Heart right ventricle (tissue), 16 donors: ENCODE measurements at regions not wholly inside any gene's neighbourhood (a gene's known extent, or its start where the extent isn't known, plus 50 kb on each side); places are given as distances from the start of the nearest gene placed in this dataset.

Experiments
- ATAC-seq, 8 donors: fragments of 200-7000 bp; cut with Tn5 transposase; one replicate each; pipeline ENCODE4 v1.9.1; 2020; ENCODE audit warnings: mild to moderate bottlenecking in 8 of 8, moderate library complexity in 8 of 8, moderate number of reproducible peaks in 1 of 8
- DNase-seq, 2 donors: peaks; one replicate each; pipeline ENCODE4 v3.0.0-alpha.2; 2020
- H3K27ac ChIP-seq, 10 donors: fragments of 200-600 bp; sonication (generic) in 2 of 10; one replicate each; pipeline versions ENCODE4 v1.5.0 to v1.8.0; 2020 to 2022; ENCODE audit warnings: mild to moderate bottlenecking in 3 of 10
- H3K27me3 ChIP-seq, 7 donors: fragments of 200-600 bp; one replicate each; pipeline ENCODE4 v1.8.0; 2021 to 2022; ENCODE audit warnings: mild to moderate bottlenecking in 2 of 7
- H3K36me3 ChIP-seq, 9 donors: fragments of 200-600 bp; sonication (generic) in 1 of 9; one replicate each; pipeline versions ENCODE4 v1.5.0 to v1.8.0; 2020 to 2022; ENCODE audit warnings: mild to moderate bottlenecking in 2 of 9
- H3K4me1 ChIP-seq, 9 donors: fragments of 200-600 bp; sonication (generic) in 1 of 9; one replicate each; pipeline versions ENCODE4 v1.5.0 to v1.8.0; 2020 to 2022; ENCODE audit warnings: mild to moderate bottlenecking in 4 of 9
- H3K4me3 ChIP-seq, 10 donors: fragments of 200-600 bp; sonication (generic) in 2 of 10; one replicate each; pipeline versions ENCODE4 v1.5.0 to v1.8.0; 2020 to 2022; ENCODE audit warnings: mild to moderate bottlenecking in 7 of 10, moderate library complexity in 2 of 10
- H3K9me3 ChIP-seq, 11 donors: fragments of 200-600 bp in 10 of 11; sonication (generic) in 2 of 11; one replicate each; pipeline versions ENCODE4 v1.5.0 to v1.8.0; 2013 to 2022; ENCODE audit warnings: mild to moderate bottlenecking in 2 of 11, control low read depth in 1 of 11, moderate library complexity in 1 of 11
- CTCF ChIP-seq, 9 donors: fragments of 200-600 bp; sonication (generic) in 2 of 9; IDR thresholded peaks; one replicate each; pipeline versions ENCODE4 v1.5.0 to v1.8.0; 2021 to 2022; ENCODE audit warnings: antibody characterized with exemption in 9 of 9, mild to moderate bottlenecking in 5 of 9, moderate library complexity in 1 of 9
- WGBS, 2 donors: extraction: QIAGEN DNeasy Blood & Tissue Kit; methylation state at CpG; one replicate each; pipeline ENCODE4 v1.1.7; 2013; ENCODE audit warnings: inconsistent platforms in 1 of 2; 5-methylcytosine and 5-hydroxymethylcytosine counted together
- intact Hi-C, 10 donors: fragments of 100-400 bp; cut with DNase I; formaldehyde crosslinking; loops; one replicate each; pipeline versions ENCODE4 v1.11.1 to v1.14.2; 2022
- donor health status: Arrhythmogenic right ventricular cardiomyopathy.
- donor health status: ischemic (EF 13 %, LVEDD 7.1; RV severe dilation, severe dysfunction).
- donor health status: healthy with polysubstance abuse.
- donor health status: DM: no; HTN: yes; CAD: no.
- donor health status: DM: no; HTN: no; CAD: no.
- donor health status: ischemic (EF 25% LVEDD 6.9; RV normal size, moderate dysfunction).
- donor health status: ischemic (EF 25% LVEDD 5.7; RV mildly dilated, moderate dysfunction).
- donor health status: healthy.
- donor health status: DM: yes; HTN: yes; CAD: no.
- donor health status: Ischemic cardiomyopathy.
- donor health status: ischemic (EF 35%, LVEDD 5.7; RV mildly dilated, moderate dysfunction).
- donor health status: nonischemic (EF 11% LVEDD 7.7; RV severe dilation, severe dysfunction).
- donor health status: DM: yes; HTN: yes; CAD: no.
- donor health status: PGD.
- donor health status: ischemic (EF 29% LVEDD 5.4; RV normal size, mild dysfunction).
- donor health status: nonischemic (EF 23%, LVEDD 6.1; RV moderate dilation, normal function).

DNA sequence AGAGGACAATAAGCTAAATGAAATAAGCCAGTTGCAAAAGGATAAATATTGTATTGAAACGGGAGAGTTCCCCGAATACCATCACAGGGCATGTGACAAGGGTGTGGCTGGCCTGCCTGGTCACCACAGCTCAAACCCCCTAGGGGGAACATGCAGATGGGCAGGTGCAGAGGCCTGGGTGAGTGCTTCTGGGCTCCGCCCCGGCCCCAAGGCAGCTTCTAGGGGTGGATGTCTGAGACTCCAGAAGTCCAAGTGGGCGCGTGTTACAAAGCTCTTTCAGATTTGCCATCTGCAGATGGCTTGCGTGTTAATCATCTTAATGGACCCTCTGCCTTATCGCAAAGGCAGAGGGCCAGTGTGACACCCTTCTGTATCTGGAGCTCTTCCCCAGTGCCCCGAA lies 559.2 kb upstream of the IMPG1 start:
- no peaks in the 10 kb centered on the region for H3K27me3 ChIP-seq
- H3K4me1 ChIP-seq: no peaks in the 10 kb centered on the region
- no peak overlapping the region for H3K27ac ChIP-seq
- DNase-seq: no peak
- peaks cover 0 to 15% (median 0%) of the 10 kb centered on the region in 11 donors for H3K9me3 ChIP-seq
- TF ChIP-seq CTCF (IDR thresholded peaks at IDR 0.05): no peak
- no peaks in the 10 kb centered on the region for H3K36me3 ChIP-seq
- no peak for ATAC-seq
- intact Hi-C loops: no loop called here
- 91 to 92% methylated on average over 9 of the region's 9 CpGs for WGBS, 2 donors
- no peak overlapping the region for H3K4me3 ChIP-seq

DNA sequence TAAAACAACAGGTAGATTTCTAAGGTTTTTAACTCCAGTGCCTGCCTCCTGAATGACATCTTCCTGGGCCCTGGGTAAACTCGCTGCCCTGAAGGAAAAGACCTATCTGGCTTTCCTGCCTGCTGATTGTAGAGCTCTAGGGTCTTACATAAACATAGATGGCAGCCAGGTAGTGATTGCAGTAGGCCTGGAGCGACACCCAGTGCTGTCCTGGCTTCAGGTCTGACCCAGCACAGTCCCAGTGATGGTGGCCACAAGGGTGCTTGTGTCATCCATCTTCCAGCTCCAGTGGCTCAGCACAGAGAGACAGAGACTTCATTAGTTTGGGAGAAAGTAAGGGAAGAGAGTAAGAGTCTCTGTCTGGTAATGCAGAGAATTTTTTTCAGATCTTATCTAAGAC lies 542.9 kb upstream of the IMPG1 start:
- DNase-seq (no peak), ATAC-seq (no peak)
- intact Hi-C loops: no loop called here
- H3K27me3 ChIP-seq: no peaks in the 10 kb centered on the region
- H3K36me3 ChIP-seq: no peaks in the 10 kb centered on the region
- H3K9me3 ChIP-seq: no peaks in the 10 kb centered on the region
- 76 to 81% methylated on average over 2 of the region's 2 CpGs for WGBS, 2 donors
- no peaks in the 10 kb centered on the region for H3K4me1 ChIP-seq
- no peak overlapping the region for H3K27ac ChIP-seq
- no peak for TF ChIP-seq CTCF (IDR thresholded peaks at IDR 0.05)
- no peak overlapping the region for H3K4me3 ChIP-seq

- no peaks in the 10 kb centered on the region for H3K4me1 ChIP-seq
- TF ChIP-seq CTCF (IDR thresholded peaks at IDR 0.05): no peak
- no peak overlapping the region for H3K27ac ChIP-seq
- no peak for DNase-seq
- peaks cover 0 to 3% (median 0%) of the 10 kb centered on the region in 11 donors for H3K9me3 ChIP-seq
- ATAC-seq: no peak
- 30 to 31% methylated on average over 1 of the region's 1 CpG for WGBS, 2 donors
- H3K36me3 ChIP-seq: no peaks in the 10 kb centered on the region
- H3K27me3 ChIP-seq: no peaks in the 10 kb centered on the region
- intact Hi-C loops: no loop called here
- no peak overlapping the region for H3K4me3 ChIP-seq
These were observed 540.5 kb upstream of the IMPG1 start for GRCh38 chr6:76612954-76613353.

DNA sequence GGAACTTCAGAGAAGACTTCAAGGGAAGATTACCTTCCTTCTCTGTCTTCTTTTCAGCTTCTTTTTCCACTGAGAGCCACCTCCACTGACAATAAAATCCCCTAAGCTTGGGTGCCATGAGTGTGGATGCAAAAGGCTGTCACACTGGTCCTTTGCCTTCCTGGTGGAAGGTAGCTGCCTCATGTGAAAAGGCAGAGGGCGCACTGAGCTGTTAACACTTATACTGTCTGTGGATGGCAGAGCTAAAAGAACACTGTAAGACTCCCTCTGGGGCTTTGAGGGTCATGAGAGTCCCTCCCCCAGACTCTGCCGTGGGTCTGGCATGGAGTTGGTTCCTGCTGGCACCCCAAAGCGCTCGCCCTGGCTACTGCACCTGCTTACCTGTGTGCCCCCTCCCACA lies 536.7 kb upstream of the IMPG1 start:
- no peak for TF ChIP-seq CTCF (IDR thresholded peaks at IDR 0.05)
- no peak for DNase-seq
- intact Hi-C loops: no loop called here
- no peaks in the 10 kb centered on the region for H3K4me1 ChIP-seq
- no peaks in the 10 kb centered on the region for H3K27me3 ChIP-seq
- H3K9me3 ChIP-seq: peaks cover 0 to 23% (median 0%) of the 10 kb centered on the region in 11 donors
- 82 to 85% methylated on average over 4 of the region's 4 CpGs for WGBS, 2 donors
- H3K36me3 ChIP-seq: no peaks in the 10 kb centered on the region
- no peak overlapping the region for H3K27ac ChIP-seq
- no peak for ATAC-seq
- no peak overlapping the region for H3K4me3 ChIP-seq

GRCh38 chr6:76594109-76594508 lies 521.6 kb upstream of the IMPG1 start:
- no peaks in the 10 kb centered on the region for H3K4me1 ChIP-seq
- H3K27me3 ChIP-seq: no peaks in the 10 kb centered on the region
- H3K9me3 ChIP-seq: peaks cover 0 to 20% (median 0%) of the 10 kb centered on the region in 11 donors
- 81 to 82% methylated on average over 3 of the region's 3 CpGs for WGBS, 2 donors
- intact Hi-C loops: no loop called here
- ATAC-seq: no peak
- no peak for DNase-seq
- H3K36me3 ChIP-seq: no peaks in the 10 kb centered on the region
- TF ChIP-seq CTCF (IDR thresholded peaks at IDR 0.05): no peak
- H3K4me3 ChIP-seq: no peak overlapping the region
- H3K27ac ChIP-seq: no peak overlapping the region
